ENCODE measurements at regions not wholly inside any gene's neighbourhood (a gene's known extent, or its start where the extent isn't known, plus 50 kb on each side); places are given as distances from the start of the nearest gene placed in this dataset.

DNA sequence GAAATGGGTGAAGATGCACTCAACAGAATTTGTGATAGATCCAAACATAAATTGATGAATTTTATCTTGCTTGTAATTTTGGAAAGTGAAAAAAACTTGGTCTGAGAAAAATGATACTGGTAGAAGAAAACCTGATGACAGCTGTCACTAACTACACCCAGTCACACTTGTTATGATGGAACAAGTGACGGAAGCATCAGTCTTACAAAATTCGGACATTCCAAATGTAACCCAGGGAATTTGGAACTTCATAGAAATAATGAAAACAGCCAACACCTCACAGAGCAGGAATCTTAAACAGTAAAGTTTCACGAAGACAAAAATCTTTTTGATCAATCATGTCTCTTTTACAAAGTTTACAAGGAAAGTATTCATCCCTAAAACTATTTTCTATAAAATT lies 123.9 kb downstream of the RIN2 start:
- TF ChIP-seq EZH2 (IDR thresholded peaks at IDR 0.05) (no peak), POLR2AphosphoS5 (IDR thresholded peaks at IDR 0.05; ENCODE audit: borderline replicate concordance, low read depth, low read length) (no peak), FOXP2 (optimal IDR thresholded peaks at IDR 0.05; ENCODE audit: control extremely low read depth, extremely low read length, insufficient read depth) (no peak)
